Heart left ventricle (tissue), 16 donors: ENCODE measurements at regions not wholly inside any gene's neighbourhood (a gene's known extent, or its start where the extent isn't known, plus 50 kb on each side); places are given as distances from the start of the nearest gene placed in this dataset.

Experiments
- ATAC-seq, 4 donors: fragments of 200-7000 bp; cut with Tn5 transposase; one replicate each; pipeline ENCODE4 v1.9.1; 2020 to 2022; ENCODE audit warnings: moderate library complexity in 4 of 4, mild to moderate bottlenecking in 3 of 4, moderate number of reproducible peaks in 1 of 4
- DNase-seq, 5 donors: peaks; one replicate each; pipeline ENCODE4 v3.0.0-alpha.2; 2020
- H3K27ac ChIP-seq, 12 donors: fragments of 200-600 bp; sonication (generic) in 4 of 12; one replicate each; pipeline versions ENCODE4 v1.5.0 to v1.8.0; 2016 to 2022; ENCODE audit warnings: mild to moderate bottlenecking in 2 of 12
- H3K27me3 ChIP-seq, 9 donors: fragments of 200-600 bp; sonication (generic) in 2 of 9; one replicate each; pipeline versions ENCODE4 v1.5.1 to v1.8.0; 2016 to 2022; ENCODE audit warnings: mild to moderate bottlenecking in 3 of 9
- H3K36me3 ChIP-seq, 9 donors: fragments of 200-600 bp; sonication (generic) in 2 of 9; one replicate each; pipeline versions ENCODE4 v1.5.0 to v1.8.0; 2018 to 2022; ENCODE audit warnings: mild to moderate bottlenecking in 2 of 9
- H3K4me1 ChIP-seq, 12 donors: fragments of 200-600 bp; sonication (generic) in 4 of 12; one replicate each; pipeline versions ENCODE4 v1.5.0 to v1.8.0; 2016 to 2022; ENCODE audit warnings: mild to moderate bottlenecking in 3 of 12
- H3K4me3 ChIP-seq, 12 donors: fragments of 200-600 bp; sonication (generic) in 4 of 12; one replicate each; pipeline versions ENCODE4 v1.5.0 to v1.8.0; 2017 to 2022; ENCODE audit warnings: mild to moderate bottlenecking in 9 of 12, moderate library complexity in 4 of 12
- H3K9me3 ChIP-seq, 12 donors: fragments of 200-600 bp; sonication (generic) in 4 of 12; one replicate each; pipeline versions ENCODE4 v1.5.0 to v1.8.0; 2016 to 2022; ENCODE audit warnings: mild to moderate bottlenecking in 1 of 12
- CTCF ChIP-seq, 12 donors: fragments of 200-600 bp; sonication (generic) in 4 of 12; IDR thresholded peaks; one replicate each; pipeline versions ENCODE4 v1.5.0 to v1.8.0; 2018 to 2022; ENCODE audit warnings: antibody characterized with exemption in 12 of 12, mild to moderate bottlenecking in 5 of 12
- POLR2A ChIP-seq, 2 donors: fragments of 450-650 bp; IDR thresholded peaks; one replicate each; pipeline ENCODE4 v1.6.1; 2017; ENCODE audit warnings: antibody characterized with exemption in 2 of 2, mild to moderate bottlenecking in 2 of 2, moderate library complexity in 2 of 2
- WGBS, 4 donors: extraction: QIAGEN DNeasy Blood & Tissue Kit in 2 of 4; methylation state at CpG; one replicate each; pipeline versions ENCODE4 v1.1.5 to v1.1.7; 2013 to 2018; 5-methylcytosine and 5-hydroxymethylcytosine counted together
- intact Hi-C, 10 donors: fragments of 100-400 bp; cut with DNase I; formaldehyde crosslinking; loops; one replicate each; pipeline versions ENCODE4 v1.11.1 to v1.14.2; 2022
- donor health status: ischemic (EF 13 %, LVEDD 7.1; RV severe dilation, severe dysfunction).
- donor health status: healthy with polysubstance abuse.
- donor health status: DM: no; HTN: yes; CAD: no.
- donor health status: DM: no; HTN: no; CAD: no.
- donor health status: ischemic (EF 25% LVEDD 6.9; RV normal size, moderate dysfunction).
- donor health status: ischemic (EF 25% LVEDD 5.7; RV mildly dilated, moderate dysfunction).
- donor health status: healthy.
- donor health status: DM: yes; HTN: yes; CAD: no.
- donor health status: ischemic (EF 35%, LVEDD 5.7; RV mildly dilated, moderate dysfunction).
- donor health status: nonischemic (EF 11% LVEDD 7.7; RV severe dilation, severe dysfunction).
- donor health status: DM: yes; HTN: yes; CAD: no.
- donor health status: PGD.
- donor health status: ischemic (EF 29% LVEDD 5.4; RV normal size, mild dysfunction).
- donor health status: nonischemic (EF 23%, LVEDD 6.1; RV moderate dilation, normal function).

GRCh38 chr2:48006094-48006493, 99.8 kb upstream of the FBXO11 start:
- Histone ChIP-seq H3K4me1 (no peaks in the 10 kb centered on the region), H3K4me3 (no peak overlapping the region), H3K9me3 (no peaks in the 10 kb centered on the region), H3K27me3 (peaks cover 0 to 6% (median 0%) of the 10 kb centered on the region in 9 donors), H3K27ac (no peak overlapping the region), H3K36me3 (no peaks in the 10 kb centered on the region)
- intact Hi-C loops, result no loop called here
- TF ChIP-seq CTCF (IDR thresholded peaks at IDR 0.05), result no peak
- TF ChIP-seq POLR2A (IDR thresholded peaks at IDR 0.05), result no peak
- no peak for ATAC-seq
- no peak for DNase-seq

GRCh38 chr2:48007699-48008268, 101.5 kb upstream of the FBXO11 start:
- 96% methylated on average over 2 of the region's 2 CpGs for WGBS, 4 donors
- ATAC-seq (no peak), DNase-seq (no peak)
- intact Hi-C loops, result no loop called here
- H3K9me3 ChIP-seq, result no peaks in the 10 kb centered on the region
- H3K27me3 ChIP-seq, result peaks cover 0 to 6% (median 0%) of the 10 kb centered on the region in 9 donors
- no peak overlapping the region for H3K27ac ChIP-seq
- no peaks in the 10 kb centered on the region for H3K4me1 ChIP-seq
- no peaks in the 10 kb centered on the region for H3K36me3 ChIP-seq
- TF ChIP-seq CTCF (IDR thresholded peaks at IDR 0.05) (no peak), POLR2A (IDR thresholded peaks at IDR 0.05) (no peak)
- no peak overlapping the region for H3K4me3 ChIP-seq

- Histone ChIP-seq H3K27ac (no peak overlapping the region), H3K36me3 (no peaks in the 10 kb centered on the region), H3K4me3 (no peak overlapping the region), H3K9me3 (no peaks in the 10 kb centered on the region), H3K27me3 (peaks cover 0 to 6% (median 0%) of the 10 kb centered on the region in 9 donors), H3K4me1 (no peaks in the 10 kb centered on the region)
- DNase-seq (no peak), ATAC-seq (no peak)
- 92 to 94% (median 93%) methylated on average over 2 of the region's 2 CpGs for WGBS, 4 donors
- intact Hi-C loops, result no loop called here
- no peak for TF ChIP-seq POLR2A (IDR thresholded peaks at IDR 0.05)
- no peak for TF ChIP-seq CTCF (IDR thresholded peaks at IDR 0.05)
Observed at GRCh38 chr2:48009256-48009655, 103.0 kb upstream of the FBXO11 start.

GRCh38 chr2:48015421-48015820, 109.1 kb upstream of the FBXO11 start:
- ATAC-seq (no peak), DNase-seq (no peak)
- 7 to 37% (median 31%) methylated on average over 1 of the region's 1 CpG for whole genome bisulfite sequencing, 4 donors
- intact Hi-C loops, result no loop called here
- H3K4me1 ChIP-seq, result no peaks in the 10 kb centered on the region
- peaks cover 0 to 7% (median 0%) of the 10 kb centered on the region in 9 donors for H3K27me3 ChIP-seq
- no peak for TF ChIP-seq POLR2A (IDR thresholded peaks at IDR 0.05)
- TF ChIP-seq CTCF (IDR thresholded peaks at IDR 0.05), result no peak
- H3K9me3 ChIP-seq, result peaks cover 0 to 9% (median 2%) of the 10 kb centered on the region in 12 donors
- H3K36me3 ChIP-seq, result no peaks in the 10 kb centered on the region
- no peak overlapping the region for H3K27ac ChIP-seq
- H3K4me3 ChIP-seq, result no peak overlapping the region
